CD8-positive, alpha-beta memory T cell (primary cell): ENCODE measurements at regions not wholly inside any gene's neighbourhood (a gene's known extent, or its start where the extent isn't known, plus 50 kb on each side); places are given as distances from the start of the nearest gene placed in this dataset.
A peak's percentile ranks its signal among the peaks of the same experiment; 100 is the strongest.

Source experiments
- CTCF ChIA-PET: fragments of 350-600 bp; sonication (Branson Sonifier 250); formaldehyde crosslinking; loops from one replicate; lab custom pipeline; 2021; ENCODE audit warnings: antibody characterized with exemption; lab: Charles Lee
- POLR2A ChIA-PET: fragments of 350-600 bp; sonication (Branson Sonifier 250); formaldehyde crosslinking; loops from one replicate; lab custom pipeline; 2021; ENCODE audit warnings: antibody characterized with exemption; lab: Charles Lee
- DNase-seq, 5 donors: peaks; one replicate each; pipeline versions ENCODE4 v3.0.0 to v3.0.0-alpha.2; 2020 to 2022; ENCODE audit warnings: mixed read lengths in 1 of 5
- H3K27ac ChIP-seq: one replicate; pipeline ENCODE4 v1.7.0; 2013; ENCODE audit warnings: low read depth, mild to moderate bottlenecking, low read length, moderate library complexity
- H3K27me3 ChIP-seq: 2 replicates; pipeline ENCODE4 v1.7.0; 2013; ENCODE audit warnings: low read length, mild to moderate bottlenecking; ENCODE audit not compliant: insufficient read depth, poor library complexity, severe bottlenecking
- H3K36me3 ChIP-seq: 2 replicates; pipeline ENCODE4 v1.7.0; 2013; ENCODE audit warnings: mild to moderate bottlenecking, low read length, moderate library complexity; ENCODE audit not compliant: insufficient read depth
- H3K4me1 ChIP-seq: 2 replicates; pipeline ENCODE4 v1.7.0; 2013; ENCODE audit warnings: mild to moderate bottlenecking, low read length, moderate library complexity; ENCODE audit not compliant: insufficient read depth
- H3K4me3 ChIP-seq: 2 replicates; pipeline ENCODE4 v1.7.0; 2013; ENCODE audit warnings: mild to moderate bottlenecking, low read length
- H3K9me3 ChIP-seq: 2 replicates; pipeline ENCODE4 v1.7.0; 2013; ENCODE audit warnings: mild to moderate bottlenecking, low read length
- H3K27ac Mint-ChIP-seq, 8 donors: one replicate each; pipeline ENCODE4 v1.8.0; 2020 to 2021; ENCODE audit warnings: mixed read lengths in 8 of 8, mild to moderate bottlenecking in 6 of 8, inconsistent platforms in 3 of 8, moderate library complexity in 3 of 8
- H3K27me3 Mint-ChIP-seq, 2 donors: one replicate each; pipeline ENCODE4 v1.8.0; 2020 to 2021; ENCODE audit warnings: mixed read lengths in 2 of 2, mild to moderate bottlenecking in 1 of 2, moderate library complexity in 1 of 2
- H3K36me3 Mint-ChIP-seq, 3 donors: one replicate each; pipeline ENCODE4 v1.8.0; 2020 to 2021; ENCODE audit warnings: mixed read lengths in 3 of 3, inconsistent platforms in 1 of 3, mild to moderate bottlenecking in 1 of 3
- H3K4me1 Mint-ChIP-seq, 3 donors: one replicate each; pipeline ENCODE4 v1.8.0; 2020 to 2021; ENCODE audit warnings: mixed read lengths in 3 of 3, inconsistent platforms in 1 of 3, mild to moderate bottlenecking in 1 of 3
- H3K4me3 Mint-ChIP-seq, 7 donors: one replicate each; pipeline ENCODE4 v1.8.0; 2020 to 2021; ENCODE audit warnings: mixed read lengths in 7 of 7, mild to moderate bottlenecking in 6 of 7, moderate library complexity in 4 of 7, inconsistent platforms in 2 of 7
- H3K9me3 Mint-ChIP-seq, 5 donors: one replicate each; pipeline ENCODE4 v1.8.0; 2020 to 2022; ENCODE audit warnings: mixed read lengths in 5 of 5, mild to moderate bottlenecking in 3 of 5, moderate library complexity in 2 of 5, inconsistent platforms in 1 of 5

DNA sequence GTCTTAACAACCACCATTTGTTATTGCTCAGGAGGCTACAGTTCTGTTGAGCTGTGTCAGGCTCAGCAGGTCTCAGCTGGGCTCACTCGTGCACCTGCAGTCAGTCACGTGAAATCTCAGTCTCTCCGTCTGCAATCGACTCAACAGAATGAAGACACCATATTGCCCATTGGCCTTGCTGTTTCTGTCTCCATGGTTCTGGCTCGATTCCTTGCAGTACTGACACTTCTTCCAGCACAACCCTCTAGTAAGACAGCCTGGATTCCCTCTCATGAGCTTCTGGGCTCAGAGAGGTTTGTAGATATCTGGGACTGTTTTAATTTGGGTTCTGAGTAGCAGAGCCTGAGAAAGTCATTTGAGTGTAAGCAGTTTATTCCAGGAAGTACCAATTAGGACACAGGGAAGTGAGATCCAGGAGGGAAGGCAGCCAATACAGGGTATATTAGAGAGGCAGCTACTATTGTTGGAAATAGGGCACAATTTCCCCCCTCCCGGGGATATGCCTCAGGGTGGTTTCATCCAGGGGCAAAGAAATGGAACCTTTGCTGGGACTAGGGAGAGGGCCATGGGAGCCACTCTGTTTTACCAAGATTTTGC, 87.4 kb upstream of the RALGAPA2 start:
- no peaks in the 10 kb centered on the region for H3K9me3 Mint-ChIP-seq
- Histone ChIP-seq H3K27me3 (no peaks in the 10 kb centered on the region), H3K4me1 (no peaks in the 10 kb centered on the region), H3K36me3 (no peaks in the 10 kb centered on the region), H3K9me3 (no peaks in the 10 kb centered on the region), H3K27ac (no peak overlapping the region), H3K4me3 (no peak overlapping the region)
- no peaks in the 10 kb centered on the region for H3K4me1 Mint-ChIP-seq
- no peak overlapping the region for H3K4me3 Mint-ChIP-seq
- no peaks in the 10 kb centered on the region for H3K36me3 Mint-ChIP-seq
- CTCF ChIA-PET, result no interaction called here
- POLR2A ChIA-PET, result no interaction called here
- peaks cover 5 to 22% of the 10 kb centered on the region in 2 donors for H3K27me3 Mint-ChIP-seq
- H3K27ac Mint-ChIP-seq, result peak overlapping the region in 1 of 8 donors; percentile 70
- no peak for DNase-seq

- H3K27me3 ChIP-seq, result no peaks in the 10 kb centered on the region
- no peaks in the 10 kb centered on the region for H3K4me1 ChIP-seq
- Mint-ChIP-seq H3K27me3 (peaks cover 4 to 23% of the 10 kb centered on the region in 2 donors), H3K36me3 (no peaks in the 10 kb centered on the region), H3K27ac (no peak overlapping the region), H3K9me3 (no peaks in the 10 kb centered on the region), H3K4me1 (no peaks in the 10 kb centered on the region), H3K4me3 (no peak overlapping the region)
- H3K27ac ChIP-seq, result no peak overlapping the region
- CTCF ChIA-PET, result no interaction called here
- no peaks in the 10 kb centered on the region for H3K9me3 ChIP-seq
- no peak overlapping the region for H3K4me3 ChIP-seq
- no peaks in the 10 kb centered on the region for H3K36me3 ChIP-seq
- POLR2A ChIA-PET, result no interaction called here
- DNase-seq, result no peak
These were observed 85.3 kb upstream of the RALGAPA2 start for GRCh38 chr20:20797521-20798310.

- Histone ChIP-seq H3K27me3 (no peaks in the 10 kb centered on the region), H3K9me3 (no peaks in the 10 kb centered on the region), H3K4me1 (no peaks in the 10 kb centered on the region), H3K4me3 (no peak overlapping the region), H3K36me3 (no peaks in the 10 kb centered on the region), H3K27ac (no peak overlapping the region)
- no peak overlapping the region for H3K4me3 Mint-ChIP-seq
- H3K27ac Mint-ChIP-seq, result no peak overlapping the region
- H3K9me3 Mint-ChIP-seq, result no peaks in the 10 kb centered on the region
- POLR2A ChIA-PET, result no interaction called here
- no peaks in the 10 kb centered on the region for H3K4me1 Mint-ChIP-seq
- H3K36me3 Mint-ChIP-seq, result no peaks in the 10 kb centered on the region
- peaks cover 2 to 22% of the 10 kb centered on the region in 2 donors for H3K27me3 Mint-ChIP-seq
- CTCF ChIA-PET, result no interaction called here
- DNase-seq, result no peak
These were observed 84.5 kb upstream of the RALGAPA2 start for GRCh38 chr20:20796766-20797440.

- H3K4me3 Mint-ChIP-seq, result no peak overlapping the region
- H3K27ac Mint-ChIP-seq, result peak overlapping the region in 1 of 8 donors; percentile 6
- no peak overlapping the region for H3K4me3 ChIP-seq
- no peaks in the 10 kb centered on the region for H3K36me3 Mint-ChIP-seq
- H3K27ac ChIP-seq, result no peak overlapping the region
- H3K27me3 Mint-ChIP-seq, result peaks cover 4 to 22% of the 10 kb centered on the region in 2 donors
- no peak for DNase-seq
- ChIA-PET CTCF (no interaction called here), POLR2A (no interaction called here)
- no peaks in the 10 kb centered on the region for H3K9me3 Mint-ChIP-seq
- H3K9me3 ChIP-seq, result no peaks in the 10 kb centered on the region
- no peaks in the 10 kb centered on the region for H3K4me1 ChIP-seq
- no peaks in the 10 kb centered on the region for H3K36me3 ChIP-seq
- no peaks in the 10 kb centered on the region for H3K4me1 Mint-ChIP-seq
- H3K27me3 ChIP-seq, result no peaks in the 10 kb centered on the region
These were observed 83.3 kb upstream of the RALGAPA2 start for GRCh38 chr20:20795721-20796120.

GRCh38 chr20:20795119-20795518, 82.7 kb upstream of the RALGAPA2 start:
- Mint-ChIP-seq H3K27me3 (peaks cover 4 to 22% of the 10 kb centered on the region in 2 donors), H3K36me3 (no peaks in the 10 kb centered on the region), H3K4me3 (no peak overlapping the region), H3K4me1 (no peaks in the 10 kb centered on the region), H3K9me3 (no peaks in the 10 kb centered on the region), H3K27ac (no peak overlapping the region)
- Histone ChIP-seq H3K4me1 (no peaks in the 10 kb centered on the region), H3K27ac (no peak overlapping the region), H3K4me3 (no peak overlapping the region), H3K9me3 (no peaks in the 10 kb centered on the region), H3K36me3 (no peaks in the 10 kb centered on the region), H3K27me3 (no peaks in the 10 kb centered on the region)
- ChIA-PET CTCF (no interaction called here), POLR2A (no interaction called here)
- DNase-seq, result no peak

DNA sequence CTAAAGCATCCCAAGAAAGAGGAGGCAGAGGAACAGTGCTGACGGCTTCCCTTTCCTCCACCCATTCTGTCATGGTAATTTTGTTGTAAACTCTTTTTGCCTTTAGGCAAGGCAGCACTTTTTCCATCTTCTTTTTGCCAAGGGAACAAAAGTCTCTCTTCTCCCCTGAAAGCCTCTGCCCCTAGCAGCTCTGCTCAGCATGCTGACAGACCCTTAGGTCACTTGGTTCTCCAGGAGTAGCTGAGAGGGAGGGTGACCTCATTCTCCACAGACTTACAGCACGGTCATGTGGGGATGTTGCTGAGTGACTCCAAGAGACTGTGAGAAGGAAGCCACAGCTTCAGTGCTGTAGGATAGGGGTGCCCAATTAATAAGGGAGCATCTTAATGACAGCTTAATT, 81.1 kb upstream of the RALGAPA2 start:
- Histone ChIP-seq H3K27ac (no peak overlapping the region), H3K36me3 (no peaks in the 10 kb centered on the region), H3K9me3 (no peaks in the 10 kb centered on the region), H3K4me1 (no peaks in the 10 kb centered on the region), H3K27me3 (no peaks in the 10 kb centered on the region), H3K4me3 (no peak overlapping the region)
- CTCF ChIA-PET, result no interaction called here
- POLR2A ChIA-PET, result no interaction called here
- no peak overlapping the region for H3K4me3 Mint-ChIP-seq
- no peak overlapping the region for H3K27ac Mint-ChIP-seq
- H3K9me3 Mint-ChIP-seq, result no peaks in the 10 kb centered on the region
- H3K27me3 Mint-ChIP-seq, result peaks cover 4 to 29% of the 10 kb centered on the region in 2 donors
- DNase-seq, result no peak
- H3K36me3 Mint-ChIP-seq, result no peaks in the 10 kb centered on the region
- H3K4me1 Mint-ChIP-seq, result no peaks in the 10 kb centered on the region

GRCh38 chr20:20791664-20792568, 79.5 kb upstream of the RALGAPA2 start:
- H3K4me1 Mint-ChIP-seq, result no peaks in the 10 kb centered on the region
- no peak overlapping the region for H3K4me3 Mint-ChIP-seq
- DNase-seq, result peak in 1 of 5 donors; percentile 48
- Histone ChIP-seq H3K27me3 (peaks cover 6% of the 10 kb centered on the region), H3K27ac (no peak overlapping the region), H3K4me1 (no peaks in the 10 kb centered on the region), H3K36me3 (no peaks in the 10 kb centered on the region), H3K9me3 (no peaks in the 10 kb centered on the region), H3K4me3 (no peak overlapping the region)
- no peak overlapping the region for H3K27ac Mint-ChIP-seq
- ChIA-PET POLR2A (no interaction called here), CTCF (no interaction called here)
- no peaks in the 10 kb centered on the region for H3K36me3 Mint-ChIP-seq
- H3K27me3 Mint-ChIP-seq, result peaks cover 3 to 37% of the 10 kb centered on the region in 2 donors
- H3K9me3 Mint-ChIP-seq, result peaks cover 0 to 3% (median 0%) of the 10 kb centered on the region in 5 donors
